HG02571 (cell line): ENCODE measurements at regions not wholly inside any gene's neighbourhood (a gene's known extent, or its start where the extent isn't known, plus 50 kb on each side); places are given as distances from the start of the nearest gene placed in this dataset.

ENCODE experiments used
- ATAC-seq: cut with Tn5 transposase; IDR thresholded peaks from one replicate; pipeline ENCODE4 v1.9.1; 2021; ENCODE audit warnings: mild to moderate bottlenecking, moderate library complexity; ENCODE audit not compliant: unreplicated experiment

DNA sequence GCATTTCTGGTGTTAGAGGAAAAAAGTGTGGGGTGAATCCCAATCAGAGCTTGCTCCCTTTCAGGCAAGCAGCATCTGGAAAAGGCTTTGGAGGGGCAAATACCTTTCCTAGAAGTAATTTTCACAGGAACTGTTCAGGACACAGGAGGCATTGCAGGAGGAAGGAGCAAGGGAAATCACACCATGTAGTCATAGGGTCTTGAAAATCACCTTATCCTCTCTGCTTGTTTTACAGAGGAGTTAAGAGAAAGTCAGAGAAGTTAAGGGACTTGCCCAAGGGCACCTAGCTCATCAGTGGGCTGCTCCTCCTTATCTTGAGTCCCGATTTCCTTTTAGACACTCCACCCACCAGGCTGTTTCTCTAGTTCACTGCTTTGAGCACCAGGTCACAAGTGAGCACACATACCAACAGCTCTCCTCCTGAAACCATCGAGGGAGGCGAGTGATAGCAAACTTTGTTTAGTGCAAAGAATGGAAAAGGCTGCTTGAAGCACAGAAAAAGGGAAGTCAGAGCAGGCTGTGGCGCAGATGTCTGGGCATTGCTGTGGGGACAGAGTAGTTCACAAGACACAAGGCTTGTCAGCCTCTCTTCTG lies 89.2 kb upstream of the CXCR4 start:
- ATAC-seq = peak; percentile 54

DNA sequence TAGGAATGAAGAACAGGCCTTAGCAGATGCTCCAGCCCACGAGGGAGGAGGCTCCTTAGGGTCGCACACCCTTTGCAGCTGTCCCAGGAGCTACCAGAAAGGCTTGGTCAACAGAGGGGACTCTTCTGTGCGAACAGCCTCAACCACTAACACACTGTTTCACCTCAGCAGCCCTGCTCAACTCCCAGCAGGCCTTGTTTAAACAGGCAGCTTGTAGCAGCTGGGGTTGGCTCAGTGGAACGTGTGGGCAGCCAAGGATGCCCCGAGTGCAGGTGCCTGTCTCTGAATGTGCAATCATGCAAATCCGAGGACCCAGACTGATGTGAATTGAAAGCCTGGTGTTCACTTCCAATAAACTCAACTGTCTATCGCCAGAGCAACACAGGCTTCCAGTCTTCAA lies 88.7 kb upstream of the CXCR4 start:
- ATAC-seq = peak; percentile 95

DNA sequence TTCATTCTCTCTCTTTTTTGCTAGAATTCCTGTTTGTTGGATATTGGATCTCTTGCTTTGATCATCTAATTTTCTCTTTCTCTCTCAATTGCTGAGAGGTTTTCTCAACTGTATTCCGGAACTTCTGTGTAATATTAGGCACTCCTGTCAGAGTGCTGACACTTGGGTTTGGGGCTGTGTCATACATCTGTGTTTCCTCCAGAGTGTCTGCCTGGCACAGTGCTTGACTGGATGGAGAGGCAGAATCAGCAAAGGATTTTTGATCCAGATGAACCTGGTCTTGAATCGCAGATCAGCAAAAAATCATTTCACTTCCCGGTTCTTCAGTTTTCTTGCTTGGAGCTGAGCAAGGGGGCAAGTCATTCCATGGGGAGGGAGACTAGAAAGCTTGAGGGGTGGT lies 87.7 kb upstream of the CXCR4 start:
- ATAC-seq = no peak

GRCh38 chr2:136204971-136205370 lies 87.0 kb upstream of the CXCR4 start:
- no peak for ATAC-seq

- ATAC-seq = no peak
Observed at GRCh38 chr2:136195226-136195625, 77.3 kb upstream of the CXCR4 start.

DNA sequence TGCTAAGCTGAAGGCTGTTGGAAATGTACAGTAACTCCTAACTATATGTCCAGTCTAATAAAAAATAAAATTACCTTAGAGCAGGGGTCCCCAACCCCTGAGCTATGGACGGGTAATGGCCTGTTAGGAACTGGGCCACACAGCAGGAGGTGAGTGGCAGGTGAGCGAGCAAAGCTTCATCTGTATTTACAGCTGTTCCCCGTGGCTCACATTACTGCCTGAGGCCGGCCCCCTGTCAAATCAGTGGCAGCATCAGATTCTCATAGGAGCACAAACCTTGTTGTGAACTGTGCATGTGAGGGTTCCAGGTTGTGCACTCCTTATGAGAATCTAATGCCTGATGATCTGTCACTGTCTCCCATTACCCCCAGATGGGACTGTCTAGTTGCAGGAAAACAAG lies 73.1 kb upstream of the CXCR4 start:
- no peak for ATAC-seq

GRCh38 chr2:136189221-136189782 lies 71.4 kb upstream of the CXCR4 start:
- no peak for ATAC-seq

DNA sequence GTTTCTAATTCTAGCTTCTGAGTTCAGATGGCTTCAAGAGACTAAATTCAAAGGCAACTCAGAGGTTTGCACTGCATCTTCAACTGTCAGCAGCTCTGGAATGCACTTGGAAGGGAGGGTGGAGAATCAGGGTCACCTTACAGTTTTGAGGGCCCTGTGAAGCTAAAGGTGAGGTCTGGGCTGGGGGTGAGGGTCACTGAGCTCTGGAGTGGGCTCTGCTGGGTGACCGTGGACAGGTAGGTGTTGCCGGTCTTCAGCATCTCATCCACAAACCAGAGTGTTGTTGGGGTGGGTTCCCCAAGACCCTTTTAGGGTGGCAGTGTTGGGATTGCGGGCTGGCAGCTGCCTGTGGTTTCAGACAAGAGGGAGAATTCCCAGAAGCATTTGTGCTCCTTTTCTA lies 70.1 kb upstream of the CXCR4 start:
- ATAC-seq = no peak

DNA sequence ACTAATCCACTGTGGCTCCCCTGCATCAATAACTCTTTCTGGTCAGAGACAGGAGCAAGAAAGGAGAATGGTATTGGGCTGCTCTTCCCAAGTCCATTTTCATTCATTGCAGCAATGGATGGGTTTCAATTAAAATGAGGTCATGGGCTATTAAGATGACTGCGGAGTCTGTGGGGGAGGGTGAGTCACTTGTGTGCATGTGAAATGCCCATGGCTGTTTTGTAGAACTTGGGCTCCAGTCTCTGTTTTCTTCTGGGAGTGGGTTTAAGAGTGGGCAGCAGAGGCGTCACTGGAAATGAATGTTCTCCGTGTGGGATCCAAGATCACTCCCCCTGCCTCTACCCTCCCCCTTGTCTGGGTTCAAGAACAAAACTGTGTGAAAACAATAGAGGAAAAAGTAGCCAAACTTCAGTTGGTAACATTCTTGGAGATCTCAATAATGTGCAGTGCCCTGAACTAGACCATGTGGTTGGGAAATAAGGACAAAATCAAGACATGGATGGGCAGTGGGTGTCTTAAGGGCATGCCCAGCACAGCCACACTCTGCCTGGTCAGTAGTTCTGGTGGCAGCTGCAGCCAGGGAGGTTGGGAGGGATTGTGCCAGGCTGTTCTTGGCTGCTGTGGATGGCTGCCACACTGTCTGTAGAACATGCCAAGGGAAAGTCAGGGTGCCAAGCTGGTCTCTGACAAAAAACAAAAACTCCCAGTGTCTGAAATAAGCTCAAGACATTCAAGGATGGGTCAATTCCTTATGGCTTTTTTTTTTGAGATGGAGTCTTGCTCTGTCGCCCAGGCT lies 68.2 kb upstream of the CXCR4 start:
- ATAC-seq = no peak

- no peak for ATAC-seq
Observed at GRCh38 chr2:136183097-136183496, 65.1 kb upstream of the CXCR4 start.

- ATAC-seq = no peak
Observed at GRCh38 chr2:136182315-136182714, 64.4 kb upstream of the CXCR4 start.

GRCh38 chr2:136179602-136179975 lies 61.6 kb upstream of the CXCR4 start:
- ATAC-seq = no peak

GRCh38 chr2:136178941-136179601 lies 61.1 kb upstream of the CXCR4 start:
- no peak for ATAC-seq

- ATAC-seq = no peak
Observed at GRCh38 chr2:136175868-136176267, 57.9 kb upstream of the CXCR4 start.

DNA sequence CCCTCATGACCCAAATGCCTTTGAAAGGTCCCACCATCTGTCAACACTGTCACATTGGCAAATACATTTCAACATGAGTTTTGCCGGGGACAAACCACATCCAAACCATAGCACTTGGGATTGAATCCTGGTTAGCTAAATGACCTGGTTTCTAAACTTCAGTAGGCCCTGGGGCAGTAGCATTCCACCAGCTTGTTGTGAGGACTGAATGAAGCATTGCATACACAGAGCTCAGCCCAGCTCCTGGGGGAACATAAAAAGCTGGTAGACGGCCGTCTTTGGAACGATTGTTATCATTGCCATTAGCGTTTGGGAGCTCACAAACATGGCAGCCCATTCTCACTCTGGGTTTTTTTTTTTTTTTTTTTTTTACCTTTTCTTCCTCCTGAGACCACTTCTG lies 57.5 kb upstream of the CXCR4 start:
- ATAC-seq = no peak

- no peak for ATAC-seq
Observed at GRCh38 chr2:136173126-136173525, 55.2 kb upstream of the CXCR4 start.

DNA sequence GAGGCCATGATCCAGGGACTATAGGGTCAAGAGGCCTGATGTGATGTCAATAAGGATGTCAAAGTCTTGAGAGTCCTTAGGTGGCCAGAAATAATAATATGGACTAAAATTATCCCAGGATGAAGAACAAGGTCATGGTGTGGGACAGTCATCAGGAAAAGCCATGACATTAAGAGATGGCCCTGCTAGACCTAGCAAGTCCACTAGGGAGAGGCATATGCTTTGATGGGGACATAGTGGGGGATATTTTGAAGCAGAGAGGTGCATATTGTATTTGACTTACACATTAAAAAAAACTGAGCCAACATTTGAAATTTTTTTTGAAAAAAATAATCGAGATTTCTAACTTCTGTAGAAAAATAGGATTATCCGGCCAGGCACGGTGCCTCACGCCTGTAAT lies 53.3 kb upstream of the CXCR4 start:
- ATAC-seq = no peak

- ATAC-seq = no peak
Observed at GRCh38 chr2:136168720-136169119, 50.8 kb upstream of the CXCR4 start.

- ATAC-seq = no peak
Observed at GRCh38 chr2:136167721-136168475, 49.9 kb upstream of the CXCR4 start.
